Natural killer cell (primary cell): ENCODE measurements at regions not wholly inside any gene's neighbourhood (a gene's known extent, or its start where the extent isn't known, plus 50 kb on each side); places are given as distances from the start of the nearest gene placed in this dataset.
A peak's percentile ranks its signal among the peaks of the same experiment; 100 is the strongest.

Source experiments
- ATAC-seq, 3 donors: fragments of 150-1000 bp in 2 of 3; fragments of 200-7000 bp in 1 of 3; cut with Tn5 transposase; 1 replicate in 1 of 3; 2 replicates in 2 of 3; pipeline ENCODE4 v1.10.0; 2021; ENCODE audit warnings: mild to moderate bottlenecking in 2 of 3, moderate library complexity in 2 of 3
- DNase-seq, 2 donors: peaks; one replicate each; pipeline versions ENCODE4 v3.0.0 to v3.0.0-alpha.2; 2013 to 2021; ENCODE audit warnings: mixed read lengths in 1 of 2
- H3K27ac ChIP-seq: one replicate; pipeline ENCODE4 v1.5.1; 2013; ENCODE audit warnings: mild to moderate bottlenecking, low read length
- H3K27me3 ChIP-seq: one replicate; pipeline ENCODE4 v1.6.1; 2013; ENCODE audit warnings: low read length; ENCODE audit not compliant: control insufficient read depth, insufficient read depth
- H3K36me3 ChIP-seq: one replicate; pipeline ENCODE4 v1.6.1; 2013; ENCODE audit warnings: low read length; ENCODE audit not compliant: control insufficient read depth, insufficient read depth
- H3K4me1 ChIP-seq: one replicate; pipeline ENCODE4 v1.6.1; 2013; ENCODE audit warnings: low read length; ENCODE audit not compliant: control insufficient read depth, insufficient read depth
- H3K4me3 ChIP-seq: one replicate; pipeline ENCODE4 v1.5.1; 2013; ENCODE audit warnings: low read length
- H3K9me3 ChIP-seq: one replicate; pipeline ENCODE4 v1.6.1; 2013; ENCODE audit warnings: low read length; ENCODE audit not compliant: control insufficient read depth, insufficient read depth
- H3K27ac Mint-ChIP-seq, 2 donors: one replicate each; pipeline ENCODE4 v1.8.0; 2022; ENCODE audit warnings: mild to moderate bottlenecking in 2 of 2, mixed read lengths in 2 of 2, moderate library complexity in 1 of 2
- H3K27me3 Mint-ChIP-seq, 2 donors: one replicate each; pipeline ENCODE4 v1.8.0; 2022; ENCODE audit warnings: low read depth in 2 of 2, mixed read lengths in 2 of 2
- H3K36me3 Mint-ChIP-seq: one replicate; pipeline ENCODE4 v1.8.0; 2022; ENCODE audit warnings: mixed read lengths
- H3K4me1 Mint-ChIP-seq, 2 donors: one replicate each; pipeline ENCODE4 v1.8.0; 2022; ENCODE audit warnings: mixed read lengths in 2 of 2
- H3K4me3 Mint-ChIP-seq: one replicate; pipeline ENCODE4 v1.8.0; 2022; ENCODE audit warnings: mild to moderate bottlenecking, moderate library complexity, mixed read lengths
- H3K9me3 Mint-ChIP-seq, 2 donors: one replicate each; pipeline ENCODE4 v1.8.0; 2022; ENCODE audit warnings: mixed read lengths in 2 of 2
- WGBS: methylation state at CpG from one replicate; pipeline ENCODE4 v1.1.7; 2013; ENCODE audit warnings: missing lambda C conversion rate; ENCODE audit not compliant: insufficient coverage; 5-methylcytosine and 5-hydroxymethylcytosine counted together
- intact Hi-C: fragments of 100-400 bp; cut with micrococcal nuclease; formaldehyde crosslinking; loops from one replicate; pipeline ENCODE4 v1.14.2; 2022
- TF ChIP-seq, protein P1 (sequence below): fragments of 200-600 bp; IDR thresholded peaks from one replicate; pipeline ENCODE4 v1.8.0; 2022; ENCODE audit warnings: antibody characterized with exemption

DNA sequence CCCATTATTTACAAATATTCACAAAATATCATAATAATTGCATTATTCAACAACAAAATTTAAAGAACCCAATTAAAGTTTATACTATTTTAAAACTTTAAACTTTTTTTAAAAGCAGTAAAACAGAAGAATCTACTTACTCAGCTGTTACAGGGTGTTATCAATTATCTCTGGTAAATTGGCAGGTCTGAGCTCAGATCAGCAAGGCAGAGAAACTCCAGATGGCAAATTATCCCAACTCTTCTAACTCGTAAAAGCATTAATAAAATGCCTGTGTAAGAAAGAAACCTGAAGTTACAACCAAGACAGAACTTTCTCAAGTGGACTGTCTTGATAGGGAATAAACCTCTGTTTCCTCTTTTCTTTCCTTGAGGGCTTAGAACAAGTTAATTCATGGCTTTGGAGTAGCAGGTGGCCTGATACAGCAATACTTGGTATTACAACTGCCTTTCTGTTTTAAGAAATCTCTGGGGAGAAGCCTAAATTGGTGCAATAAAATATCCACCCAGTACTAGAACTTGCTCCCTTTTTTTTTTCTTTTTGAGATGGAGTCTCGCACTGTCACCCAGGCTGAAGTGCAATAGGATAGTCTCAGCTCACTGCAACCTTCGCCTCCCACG, 275.3 kb upstream of the MKLN1 start:
- Histone ChIP-seq H3K27me3 (no peaks in the 10 kb centered on the region), H3K9me3 (no peaks in the 10 kb centered on the region), H3K4me3 (no peak overlapping the region), H3K4me1 (peaks cover 35% of the 10 kb centered on the region), H3K36me3 (no peaks in the 10 kb centered on the region), H3K27ac (no peak overlapping the region)
- H3K4me3 Mint-ChIP-seq, result peak overlapping the region; percentile 18
- H3K27me3 Mint-ChIP-seq, result no peaks in the 10 kb centered on the region
- TF ChIP-seq, protein P1, sequence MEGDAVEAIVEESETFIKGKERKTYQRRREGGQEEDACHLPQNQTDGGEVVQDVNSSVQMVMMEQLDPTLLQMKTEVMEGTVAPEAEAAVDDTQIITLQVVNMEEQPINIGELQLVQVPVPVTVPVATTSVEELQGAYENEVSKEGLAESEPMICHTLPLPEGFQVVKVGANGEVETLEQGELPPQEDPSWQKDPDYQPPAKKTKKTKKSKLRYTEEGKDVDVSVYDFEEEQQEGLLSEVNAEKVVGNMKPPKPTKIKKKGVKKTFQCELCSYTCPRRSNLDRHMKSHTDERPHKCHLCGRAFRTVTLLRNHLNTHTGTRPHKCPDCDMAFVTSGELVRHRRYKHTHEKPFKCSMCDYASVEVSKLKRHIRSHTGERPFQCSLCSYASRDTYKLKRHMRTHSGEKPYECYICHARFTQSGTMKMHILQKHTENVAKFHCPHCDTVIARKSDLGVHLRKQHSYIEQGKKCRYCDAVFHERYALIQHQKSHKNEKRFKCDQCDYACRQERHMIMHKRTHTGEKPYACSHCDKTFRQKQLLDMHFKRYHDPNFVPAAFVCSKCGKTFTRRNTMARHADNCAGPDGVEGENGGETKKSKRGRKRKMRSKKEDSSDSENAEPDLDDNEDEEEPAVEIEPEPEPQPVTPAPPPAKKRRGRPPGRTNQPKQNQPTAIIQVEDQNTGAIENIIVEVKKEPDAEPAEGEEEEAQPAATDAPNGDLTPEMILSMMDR, result no peak
- WGBS, result 70% methylated on average over 4 of the region's 4 CpGs
- peaks cover 69 to 72% of the 10 kb centered on the region in 2 donors for H3K4me1 Mint-ChIP-seq
- H3K36me3 Mint-ChIP-seq, result no peaks in the 10 kb centered on the region
- intact Hi-C loops, result loop anchor here (2.0 kb wide), 1 partner anchor 14 kb away; no protein-coding TSS in a partner anchor
- H3K27ac Mint-ChIP-seq, result peak overlapping the region in 1 of 2 donors; percentile 30
- no peak for DNase-seq
- no peaks in the 10 kb centered on the region for H3K9me3 Mint-ChIP-seq
- ATAC-seq, result no peak

DNA sequence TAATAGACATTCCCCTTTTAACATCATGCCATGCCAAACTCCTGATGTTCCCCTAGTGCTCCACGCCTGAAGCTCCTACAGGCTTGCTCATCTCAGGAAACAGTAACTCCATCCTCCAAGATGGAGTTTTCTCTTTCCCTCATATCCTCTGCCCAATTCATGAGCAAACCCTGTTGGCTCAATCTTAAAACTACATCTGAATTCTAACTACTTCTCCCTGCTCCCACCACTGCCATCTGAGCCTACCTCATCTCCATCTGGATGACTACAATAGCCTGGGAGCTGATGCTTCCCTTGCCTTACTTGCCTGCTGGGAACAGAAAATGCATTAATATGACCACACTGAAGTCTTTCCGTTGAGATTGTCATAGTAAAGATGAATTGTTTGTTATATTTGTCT, 271.7 kb upstream of the MKLN1 start:
- Mint-ChIP-seq H3K27ac (peak overlapping the region; percentile 96 to 97), H3K36me3 (no peaks in the 10 kb centered on the region), H3K4me1 (peaks cover 63 to 69% of the 10 kb centered on the region in 2 donors), H3K9me3 (no peaks in the 10 kb centered on the region), H3K4me3 (peak overlapping the region; percentile 93), H3K27me3 (no peaks in the 10 kb centered on the region)
- TF ChIP-seq, protein P1, result no peak
- peak overlapping the region; percentile 92 for H3K27ac ChIP-seq
- no peak overlapping the region for H3K4me3 ChIP-seq
- peaks cover 45% of the 10 kb centered on the region for H3K4me1 ChIP-seq
- no peak for DNase-seq
- WGBS, result 75% methylated on average over 2 of the region's 2 CpGs
- no peaks in the 10 kb centered on the region for H3K36me3 ChIP-seq
- H3K27me3 ChIP-seq, result no peaks in the 10 kb centered on the region
- no peak for ATAC-seq
- intact Hi-C loops, result loop anchor here (5.0 kb wide), 1 partner anchor 51 kb away; no protein-coding TSS in a partner anchor
- H3K9me3 ChIP-seq, result no peaks in the 10 kb centered on the region

DNA sequence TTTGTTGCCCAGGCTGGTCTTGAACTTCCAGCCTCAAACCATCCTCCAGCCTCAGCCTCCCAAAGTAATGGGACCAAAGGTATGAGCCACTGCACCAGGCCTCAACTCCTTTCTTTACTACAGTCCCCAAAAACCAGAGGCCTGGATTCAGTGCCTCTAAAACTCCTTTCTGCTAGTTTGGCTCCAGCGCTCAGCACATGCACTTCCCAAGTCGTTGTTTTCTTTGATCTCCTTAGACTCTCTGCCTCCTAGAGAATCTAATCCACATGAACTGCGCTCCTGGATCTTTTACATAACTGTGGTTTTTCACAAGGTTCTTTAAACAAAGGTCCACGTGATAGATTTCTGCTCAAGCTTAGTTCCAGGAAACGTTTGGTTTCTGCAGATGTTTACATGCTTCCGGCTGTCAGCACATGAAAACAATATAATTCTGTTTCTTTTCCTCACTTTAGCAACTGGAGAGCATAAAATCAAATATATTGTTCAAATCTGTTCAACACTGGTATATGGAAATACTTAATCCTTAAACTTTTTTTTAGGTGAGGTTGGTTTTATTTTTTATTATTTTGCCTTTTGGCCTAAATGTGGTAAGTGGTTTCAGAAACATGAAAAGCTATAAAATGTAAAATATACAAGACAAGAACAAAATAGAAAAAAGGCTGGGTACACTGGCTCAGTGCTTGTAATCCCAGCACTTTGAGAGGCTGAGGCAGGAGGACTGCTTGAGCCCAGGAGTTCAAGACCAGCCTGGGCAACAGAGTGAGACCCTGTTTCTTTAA, 270.5 kb upstream of the MKLN1 start:
- no peaks in the 10 kb centered on the region for H3K36me3 Mint-ChIP-seq

More for the DNA sequence above, 270.5 kb upstream of the MKLN1 start:
- H3K36me3 ChIP-seq, result no peaks in the 10 kb centered on the region
- DNase-seq (peak in 1 of 2 donors; percentile 78), ATAC-seq (peak; percentile 32 to 76 (median 56))
- Mint-ChIP-seq H3K4me3 (peak overlapping the region; percentile 93), H3K4me1 (peaks cover 66 to 78% of the 10 kb centered on the region in 2 donors), H3K27ac (peak overlapping the region; percentile 96 to 97), H3K27me3 (no peaks in the 10 kb centered on the region), H3K9me3 (no peaks in the 10 kb centered on the region)
- no peaks in the 10 kb centered on the region for H3K27me3 ChIP-seq
- peak overlapping the region; percentile 1 for H3K4me3 ChIP-seq
- intact Hi-C loops, result loop anchor here (5.0 kb wide), 1 partner anchor 50 kb away; no protein-coding TSS in a partner anchor
- H3K4me1 ChIP-seq, result peaks cover 52% of the 10 kb centered on the region
- H3K27ac ChIP-seq, result peak overlapping the region; percentile 92
- WGBS, result 0% methylated on average over 6 of the region's 6 CpGs
- H3K9me3 ChIP-seq, result no peaks in the 10 kb centered on the region
- TF ChIP-seq, protein P1, result no peak
